Stimulated activated CD4-positive, alpha-beta T cell treated with anti-CD3 and anti-CD28 coated beads, Interleukin-12 subunit alpha, Interleukin-12 subunit beta, amount 100 ng/mL, for 24 hours (primary cell): ENCODE measurements at regions not wholly inside any gene's neighbourhood (a gene's known extent, or its start where the extent isn't known, plus 50 kb on each side); places are given as distances from the start of the nearest gene placed in this dataset.
"Not testable (repeated sequence)": the region's sequence is repeated elsewhere in the genome, so short reads cannot be mapped to it uniquely, and the experiment has no call there.

Experiments
- DNase-seq, 2 experiments: peaks; one replicate each; pipeline ENCODE4 v3.0.0-alpha.2; 2020; ENCODE audit warnings: low read depth in 2 of 2

DNA sequence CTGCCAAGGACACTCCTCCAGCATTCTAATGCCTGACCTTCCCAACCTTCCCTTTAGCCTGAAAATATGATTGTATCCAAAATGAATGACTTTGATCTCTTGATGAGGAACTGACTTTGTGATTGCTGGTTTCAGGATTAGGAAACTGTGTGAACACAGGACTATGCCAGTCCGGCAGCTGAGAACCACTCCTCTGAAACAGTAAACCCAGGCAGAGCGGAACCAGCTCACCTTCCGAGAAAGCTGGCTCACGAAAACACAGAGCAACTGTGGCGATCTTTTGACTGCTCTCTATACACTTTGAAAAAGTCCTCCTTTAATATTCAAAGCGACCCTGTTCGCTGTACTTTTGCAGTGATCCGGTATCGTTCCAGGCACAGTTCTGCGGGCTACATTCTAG, 258.8 kb upstream of the IRS2 start:
- DNase-seq = no peak

DNA sequence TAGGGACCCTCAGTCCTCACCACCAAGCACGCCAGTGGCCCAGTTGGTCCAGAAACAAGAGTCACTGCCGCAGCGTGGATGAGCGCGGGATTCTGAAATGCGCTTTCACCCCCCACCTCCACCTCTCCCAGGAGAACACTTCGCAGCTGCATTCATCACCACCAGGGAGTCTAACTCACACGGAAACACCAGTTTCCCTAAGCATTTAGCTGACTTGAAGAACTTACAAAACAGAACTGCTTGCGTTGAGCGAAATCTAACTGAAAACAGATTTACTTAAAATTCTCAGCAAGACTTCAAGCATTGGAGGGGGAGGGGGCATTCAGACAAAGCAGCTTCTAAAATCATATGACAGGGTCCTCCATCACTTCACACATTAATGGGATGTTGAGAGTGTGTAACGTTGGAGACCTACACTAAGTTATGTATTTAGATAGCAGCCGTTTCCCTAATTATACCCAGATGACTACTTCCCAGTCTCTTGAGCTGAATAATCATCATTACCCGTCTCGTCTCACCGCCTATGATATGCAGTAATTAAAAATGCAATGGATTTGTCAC, 258.2 kb upstream of the IRS2 start:
- DNase-seq = no peak

DNA sequence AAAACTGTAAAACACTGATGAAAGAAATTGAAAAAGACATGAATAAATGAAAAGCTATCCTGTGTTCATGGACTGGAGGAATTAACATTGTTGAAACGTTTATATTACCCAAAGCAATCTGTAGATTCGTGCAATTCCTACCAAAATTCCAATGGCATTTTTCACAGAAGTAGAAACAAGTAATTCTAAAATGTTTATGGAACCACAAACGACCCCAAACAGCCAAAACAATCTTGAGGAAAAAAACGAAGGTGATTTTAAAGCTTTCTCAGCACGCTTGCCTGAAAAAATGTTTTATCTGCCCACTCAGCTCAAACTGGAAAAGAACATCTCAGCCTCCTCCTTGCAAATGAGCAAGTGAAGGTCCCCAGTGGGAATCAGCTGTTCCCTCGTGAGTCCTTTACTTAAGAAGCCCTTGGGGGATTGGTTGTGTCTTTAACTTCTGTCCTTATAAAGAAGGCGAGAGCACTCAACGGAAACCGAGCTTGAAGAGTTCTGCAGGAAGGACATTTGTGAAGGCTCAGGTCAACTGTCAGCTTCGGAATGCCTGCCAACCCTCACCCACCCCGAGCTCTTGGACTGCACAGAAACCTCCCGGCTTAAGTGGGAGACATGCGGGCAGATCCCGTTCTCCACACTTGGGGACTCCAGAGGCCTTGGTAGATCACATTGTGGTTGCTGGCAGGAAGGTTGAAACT, 256.0 kb upstream of the IRS2 start:
- no peak for DNase-seq

DNA sequence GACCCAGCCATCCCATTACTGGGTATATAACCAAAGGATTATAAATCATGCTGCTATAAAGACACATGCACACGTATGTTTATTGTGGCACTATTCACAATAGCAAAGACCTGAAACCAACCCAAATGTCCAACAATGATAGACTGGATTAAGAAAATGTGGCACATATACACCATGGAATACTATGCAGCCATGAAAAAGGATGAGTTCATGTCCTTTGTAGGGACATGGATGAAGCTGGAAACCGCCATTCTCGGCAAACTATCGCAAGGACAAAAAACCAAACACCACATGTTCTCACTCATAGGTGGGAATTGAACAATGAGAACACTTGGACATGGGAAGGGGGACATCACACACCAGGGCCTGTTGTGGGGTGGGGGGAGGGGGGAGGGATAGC, 255.3 kb upstream of the IRS2 start:
- not testable (repeated sequence) for DNase-seq

DNA sequence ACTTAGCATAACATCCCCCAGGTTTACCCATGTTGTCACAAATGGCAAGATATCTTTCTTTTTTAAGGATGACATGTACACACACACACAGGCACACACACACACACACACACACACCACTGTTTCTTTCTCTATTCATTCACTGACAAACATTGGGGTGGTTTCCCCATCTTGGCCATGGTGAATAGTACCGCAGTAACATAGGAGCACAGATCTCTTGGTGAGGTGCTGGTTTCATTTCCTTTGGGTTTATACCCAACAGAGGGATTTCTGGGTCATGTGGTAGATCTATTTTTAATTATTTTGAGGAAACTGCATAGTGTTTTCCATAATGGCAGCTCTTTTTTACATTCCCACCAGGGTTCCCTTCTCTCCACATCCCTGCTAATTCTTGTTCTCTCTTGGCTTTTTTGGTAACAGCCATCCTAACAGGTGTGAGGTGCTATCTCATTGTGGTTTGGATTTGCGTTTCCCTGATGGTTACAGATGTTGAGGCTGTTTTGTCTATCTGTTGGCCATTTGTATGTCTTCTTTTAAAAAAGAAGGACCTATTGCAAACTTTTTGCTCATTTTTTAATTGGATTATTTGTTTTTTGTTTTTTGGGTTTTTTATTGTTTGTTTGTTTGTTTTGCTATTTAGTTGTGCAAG, 251.7 kb upstream of the IRS2 start:
- no peak for DNase-seq

DNA sequence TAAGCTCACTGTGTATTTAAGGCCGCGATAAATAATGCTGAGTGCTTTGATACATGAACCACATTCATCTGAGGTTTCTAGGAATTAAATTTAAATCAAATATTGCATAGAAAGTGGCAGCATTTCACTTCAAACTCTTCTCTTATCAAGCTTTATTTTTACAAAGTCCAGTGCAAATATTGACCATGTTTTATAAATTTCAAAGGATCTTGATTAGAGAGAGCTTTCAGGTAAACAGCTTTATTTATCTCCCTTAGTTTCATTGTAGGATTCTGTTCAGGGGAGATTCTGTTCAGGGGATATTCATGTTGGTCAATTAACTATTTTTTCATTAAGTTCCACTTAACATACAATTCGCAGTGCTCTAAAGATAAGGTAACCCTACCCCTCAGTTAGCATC, 249.7 kb upstream of the IRS2 start:
- no peak for DNase-seq

DNA sequence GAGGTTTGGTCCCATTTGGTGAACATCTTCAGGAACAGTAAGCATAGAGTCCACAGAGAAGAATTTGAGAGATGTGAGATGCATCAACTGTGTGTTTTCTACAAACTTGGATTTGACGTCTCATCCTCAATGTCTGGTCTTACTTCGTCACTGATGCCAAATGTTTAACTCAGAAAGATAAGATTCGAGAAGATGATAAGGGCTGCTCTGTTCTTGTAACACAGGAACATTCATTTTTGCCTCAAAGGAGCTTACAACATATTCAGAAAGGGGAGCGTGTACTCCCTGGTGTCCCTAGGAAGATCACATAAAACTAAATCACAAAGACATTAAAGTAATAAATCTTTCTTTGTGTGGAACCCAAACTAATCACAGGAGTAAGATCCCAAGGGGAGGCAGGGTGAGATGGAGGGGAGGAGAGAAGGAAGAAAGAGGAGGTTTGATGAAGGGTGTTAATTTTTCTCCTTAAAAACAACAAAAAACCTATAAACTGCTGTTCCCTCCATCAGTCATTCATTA, 247.7 kb upstream of the IRS2 start:
- DNase-seq = no peak

DNA sequence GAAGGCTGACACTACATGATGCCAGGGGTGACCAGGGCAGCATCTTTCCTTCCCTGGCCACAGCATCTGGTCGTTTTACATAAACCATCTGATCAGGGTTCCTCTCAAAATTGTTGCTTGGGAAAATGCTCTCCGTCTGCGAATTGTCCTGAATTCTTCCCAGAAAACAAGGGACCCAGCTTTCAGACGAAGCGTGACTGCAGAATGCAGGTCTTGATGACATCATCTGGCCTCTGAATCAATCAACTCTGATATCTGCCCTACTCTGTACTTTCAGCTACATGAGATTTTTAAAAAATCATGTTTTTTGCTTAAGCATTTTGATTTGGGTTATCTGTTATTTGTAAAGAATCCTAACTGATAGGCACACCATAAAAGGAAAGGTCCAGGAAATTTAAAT, 246.6 kb upstream of the IRS2 start:
- no peak for DNase-seq

DNA sequence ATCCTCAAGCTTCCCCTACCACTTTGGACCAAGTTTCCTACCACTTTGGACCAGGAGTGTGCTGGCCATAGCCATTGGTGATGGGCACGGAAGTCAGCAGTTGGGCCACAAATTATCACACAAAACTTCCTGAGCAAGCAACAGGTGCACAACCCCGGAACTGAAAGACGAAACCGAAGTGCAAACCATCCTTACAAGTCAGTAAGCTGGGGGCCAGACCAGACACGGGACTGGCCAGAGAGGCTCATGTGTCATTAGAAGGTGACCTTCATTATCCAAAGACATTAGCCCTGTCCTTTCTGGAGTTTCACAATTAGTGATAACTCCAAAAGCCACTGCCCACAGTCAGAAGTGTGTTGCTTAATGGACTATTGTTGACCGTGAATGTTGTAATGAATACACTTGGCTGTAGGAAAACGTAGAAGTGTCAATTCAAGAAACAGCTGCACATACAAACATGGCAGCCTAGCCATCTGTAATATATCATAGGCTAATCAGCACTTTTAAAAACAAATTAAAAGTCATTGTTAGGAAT, 244.1 kb upstream of the IRS2 start:
- no peak for DNase-seq

DNA sequence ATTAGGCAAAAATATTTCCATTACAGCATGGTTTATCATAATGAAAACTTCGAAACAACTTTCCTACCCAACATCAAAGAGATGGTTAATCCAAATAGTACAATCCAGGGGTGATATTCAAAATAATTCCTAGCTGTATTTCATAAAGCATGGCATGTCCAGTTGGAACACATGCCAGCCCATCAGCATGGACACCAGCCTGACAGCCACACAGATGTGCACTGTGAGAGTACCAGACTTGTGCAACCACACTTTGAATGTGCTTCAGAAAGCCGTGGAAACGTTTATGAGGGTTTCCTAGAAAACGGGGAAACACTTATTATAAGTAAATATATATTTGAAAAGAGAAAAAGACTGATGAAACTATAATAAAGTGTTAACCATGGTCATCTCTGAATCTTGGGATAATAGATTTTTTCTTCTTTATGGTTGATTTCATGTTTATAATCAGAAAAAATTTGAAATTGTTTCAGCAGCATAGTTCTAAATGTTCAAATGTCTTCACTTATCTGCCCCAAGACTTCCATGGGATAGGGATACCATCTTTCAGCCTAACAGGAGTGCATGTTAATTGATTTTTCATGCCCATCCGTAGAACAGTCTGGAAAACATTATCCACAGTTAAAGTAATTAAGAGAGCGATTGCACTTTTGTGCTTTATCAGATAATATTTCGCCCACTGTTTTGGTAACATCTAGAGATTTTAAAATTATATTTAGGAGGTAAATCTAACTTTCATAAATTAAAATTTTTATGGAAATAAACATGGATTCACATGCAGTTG, 242.6 kb upstream of the IRS2 start:
- DNase-seq = no peak

DNA sequence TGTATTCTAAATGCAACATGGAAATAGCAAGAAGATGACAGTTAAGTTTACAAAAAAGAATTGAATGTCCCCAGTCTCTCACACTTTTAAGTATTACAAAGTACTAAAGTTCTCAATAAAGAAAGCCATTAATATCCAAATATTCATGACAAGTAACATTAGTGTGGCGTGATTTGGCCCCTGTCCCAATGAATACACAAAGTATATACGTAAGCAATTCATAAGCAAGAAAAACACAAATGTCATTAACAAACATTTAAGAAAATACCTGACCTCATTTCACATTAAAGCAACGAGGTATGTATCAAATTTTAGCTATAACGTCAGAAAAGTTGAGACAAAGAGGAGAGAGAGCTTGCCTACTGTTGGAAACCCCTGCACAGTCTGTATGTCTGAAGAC, 241.9 kb upstream of the IRS2 start:
- DNase-seq = no peak

DNA sequence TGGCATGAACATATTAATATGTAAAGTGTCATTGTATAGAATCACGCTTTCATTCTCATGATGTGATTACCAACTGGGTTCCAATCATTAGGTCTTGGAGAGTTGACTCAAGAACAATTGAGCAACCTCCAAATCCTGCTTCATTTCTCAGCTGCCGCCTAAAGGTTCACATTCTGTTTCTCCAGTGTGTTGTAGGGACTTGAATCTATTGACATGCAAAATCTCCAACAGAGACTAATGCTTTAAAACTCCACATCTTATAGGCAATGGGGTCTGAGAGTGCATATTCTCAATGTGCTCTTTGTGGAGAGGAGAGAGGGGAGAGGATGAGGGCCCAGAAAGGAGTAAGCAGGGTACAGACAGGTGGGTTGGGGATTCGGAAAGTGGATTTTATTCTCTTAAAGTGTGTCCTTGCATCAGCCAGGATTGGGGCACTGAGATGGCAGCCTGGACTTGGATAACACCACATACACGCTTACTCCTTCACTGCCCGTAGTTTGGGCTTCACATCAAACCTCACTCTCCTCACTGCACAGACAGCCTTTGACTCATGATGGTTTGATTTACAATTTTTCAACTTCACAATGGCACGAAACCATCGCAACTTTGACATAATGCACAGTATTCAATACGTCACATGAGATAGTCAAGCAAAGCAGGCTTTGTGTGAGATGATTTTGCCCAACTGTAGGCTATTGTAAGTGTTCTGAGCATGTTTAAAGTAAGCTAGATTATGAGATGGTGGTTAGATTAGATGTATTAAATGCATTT, 241.3 kb upstream of the IRS2 start:
- DNase-seq = no peak

DNA sequence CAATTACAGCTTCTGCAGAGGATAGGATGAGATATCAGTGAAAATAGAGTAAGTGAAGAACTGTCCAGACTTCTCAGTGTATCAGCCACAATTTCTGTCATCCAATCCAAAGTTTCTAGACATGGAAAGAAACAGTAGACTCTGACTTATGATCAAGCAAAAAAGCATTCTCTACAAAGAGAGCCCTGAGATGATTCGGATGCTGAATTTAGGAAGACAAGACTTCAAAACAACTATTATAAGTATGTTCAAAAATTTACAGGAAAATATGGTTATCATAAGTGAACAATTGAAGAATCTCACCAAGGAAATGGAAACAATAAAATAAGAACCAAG, 238.2 kb upstream of the IRS2 start:
- no peak for DNase-seq

DNA sequence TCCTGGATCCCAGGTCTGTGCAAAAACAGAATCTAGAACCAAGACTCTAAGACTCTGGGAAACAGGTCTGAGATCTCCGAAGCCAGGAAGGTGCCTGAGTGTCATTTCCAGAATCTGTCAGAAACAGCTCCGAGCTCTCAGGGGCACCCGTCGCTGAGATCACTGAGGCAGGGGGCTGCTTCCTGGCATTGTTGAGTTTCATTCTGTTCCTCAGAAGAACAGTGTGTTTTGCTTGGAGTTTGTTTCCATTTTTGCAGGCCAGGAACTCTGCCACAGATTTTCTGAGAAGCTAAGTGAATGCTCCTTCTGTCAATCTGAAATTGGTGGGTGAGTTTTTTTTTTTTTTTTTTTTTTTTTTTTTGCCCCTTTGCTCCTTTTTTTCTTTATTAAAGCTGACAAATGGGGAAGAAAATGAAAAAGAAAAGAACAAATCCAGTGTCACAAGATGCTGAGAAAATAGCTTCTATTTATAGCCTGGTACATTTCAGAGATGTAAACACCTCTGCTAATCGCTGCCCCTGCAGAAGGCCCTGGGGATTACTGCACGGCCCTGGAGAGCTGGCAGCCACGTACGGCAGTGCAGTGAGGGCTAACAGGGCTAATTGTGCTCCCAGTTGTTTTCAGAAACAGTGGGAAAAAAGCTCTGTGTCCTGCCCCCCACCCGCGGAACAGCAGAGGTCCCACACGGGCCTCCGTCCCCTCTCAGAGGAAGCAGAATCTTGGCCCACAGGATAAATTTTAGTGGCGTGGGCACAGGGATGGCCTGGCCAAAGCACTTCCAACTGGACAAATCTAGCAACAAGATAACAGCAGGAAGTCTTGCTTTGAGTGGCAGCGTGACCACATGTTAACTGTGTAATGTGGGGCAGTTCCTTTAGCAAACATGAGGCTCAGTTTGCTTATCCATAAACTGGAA, 237.6 kb upstream of the IRS2 start:
- no peak for DNase-seq

DNA sequence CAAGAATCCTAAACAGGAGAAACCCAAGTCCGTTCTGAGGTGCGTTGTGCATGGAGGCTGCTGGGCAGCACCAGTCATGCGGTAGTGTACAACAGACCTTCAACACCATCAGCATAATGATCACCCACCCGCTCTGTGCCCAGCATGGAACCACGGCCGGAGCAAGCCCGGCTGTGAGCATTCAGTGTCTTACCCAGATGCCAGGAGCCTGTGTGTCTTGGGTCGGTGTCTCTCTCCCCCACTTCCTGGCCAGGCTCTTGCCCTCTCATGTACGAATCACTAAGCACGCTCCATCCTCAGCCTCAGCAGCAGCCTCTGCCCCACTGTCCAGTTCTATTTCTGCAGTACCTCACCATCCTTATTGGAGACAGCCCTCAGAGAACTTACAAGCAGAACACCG, 231.6 kb upstream of the IRS2 start:
- DNase-seq = no peak

DNA sequence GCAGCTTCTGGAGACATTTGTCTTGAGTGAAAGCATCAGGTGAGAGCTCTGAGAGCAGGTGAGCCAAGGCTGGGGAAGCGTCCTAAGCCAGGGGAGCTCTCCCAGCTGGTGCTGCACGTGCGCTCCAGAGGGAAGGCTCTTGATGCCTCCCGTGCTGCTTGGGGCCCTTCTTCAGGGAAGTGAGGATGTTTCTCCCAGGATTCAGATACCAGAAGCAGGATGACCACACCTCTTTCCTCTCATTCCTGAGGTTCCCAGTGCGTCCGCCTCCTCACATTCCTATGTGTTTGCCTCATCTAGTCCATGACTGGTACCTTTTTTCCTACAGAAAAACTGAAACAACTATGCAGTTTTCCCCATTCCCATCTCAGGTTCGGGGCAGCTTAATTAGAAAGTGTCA, 231.0 kb upstream of the IRS2 start:
- DNase-seq = no peak

DNA sequence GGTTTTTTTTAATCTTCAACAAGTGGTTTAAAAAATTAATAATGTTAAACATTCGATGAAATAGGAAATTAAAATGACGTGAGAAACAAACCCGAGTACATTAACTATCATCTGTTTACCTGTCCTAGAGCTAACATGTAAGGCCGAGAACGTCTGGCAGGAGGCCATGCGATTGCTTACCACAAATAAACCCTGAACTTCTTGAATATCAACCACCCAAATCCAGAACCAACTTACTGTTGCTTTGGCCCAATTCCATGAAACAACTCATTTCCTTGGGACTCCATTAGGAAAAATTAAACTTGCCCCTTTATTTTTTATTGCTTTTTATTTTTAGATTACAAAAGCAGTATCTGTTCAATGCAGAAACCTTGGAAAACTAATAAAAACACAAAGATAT, 228.9 kb upstream of the IRS2 start:
- DNase-seq = no peak

DNA sequence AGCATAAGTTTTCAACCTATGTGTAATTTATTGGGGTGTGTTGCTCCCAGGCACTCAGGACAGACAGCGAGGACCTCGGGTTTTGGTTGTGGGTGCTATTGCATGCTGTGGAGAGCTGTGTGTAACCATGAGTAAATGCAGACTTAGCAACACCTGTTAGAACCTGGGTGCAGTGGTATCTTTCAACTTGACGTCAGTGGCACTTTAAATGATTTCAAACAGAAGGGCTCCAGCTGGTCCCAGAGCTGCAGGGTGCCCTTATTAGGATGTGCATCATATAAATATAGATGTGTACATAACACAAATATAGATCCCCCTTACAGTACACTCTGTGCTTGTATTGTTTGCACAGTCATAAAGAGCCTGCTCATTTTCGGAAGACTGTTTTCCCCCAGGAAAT, 228.3 kb upstream of the IRS2 start:
- no peak for DNase-seq

DNA sequence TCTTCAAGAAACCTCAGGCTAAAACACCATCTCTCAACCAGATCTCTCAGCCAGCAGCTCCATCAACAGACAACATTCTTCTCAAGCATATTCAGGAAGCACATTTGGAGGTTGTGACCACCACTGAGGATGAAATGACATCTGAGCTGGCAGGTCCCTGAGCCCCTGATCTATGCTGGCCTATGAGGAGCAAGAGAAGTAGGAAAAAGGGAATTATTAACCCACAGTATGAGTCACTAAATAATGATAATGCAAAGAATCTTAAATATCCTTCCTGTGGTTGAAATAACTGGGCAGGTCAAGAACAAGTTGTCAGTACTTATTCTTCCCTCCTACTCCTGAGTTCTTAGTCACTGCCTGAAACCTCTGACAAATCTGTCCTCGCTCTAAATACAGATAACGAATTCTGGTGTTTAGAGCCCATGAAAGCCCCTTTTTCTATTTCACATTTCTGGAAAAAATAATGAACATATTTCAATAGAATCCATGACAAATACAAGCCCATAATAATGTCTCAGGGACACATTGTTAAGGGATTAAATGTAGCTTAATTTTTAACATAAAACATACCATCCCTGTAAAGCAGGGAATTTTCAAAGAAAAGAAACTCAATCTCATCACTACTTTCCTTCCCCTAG, 225.8 kb upstream of the IRS2 start:
- DNase-seq = no peak
